ENCODE measurements at regions not wholly inside any gene's neighbourhood (a gene's known extent, or its start where the extent isn't known, plus 50 kb on each side); places are given as distances from the start of the nearest gene placed in this dataset.

DNA sequence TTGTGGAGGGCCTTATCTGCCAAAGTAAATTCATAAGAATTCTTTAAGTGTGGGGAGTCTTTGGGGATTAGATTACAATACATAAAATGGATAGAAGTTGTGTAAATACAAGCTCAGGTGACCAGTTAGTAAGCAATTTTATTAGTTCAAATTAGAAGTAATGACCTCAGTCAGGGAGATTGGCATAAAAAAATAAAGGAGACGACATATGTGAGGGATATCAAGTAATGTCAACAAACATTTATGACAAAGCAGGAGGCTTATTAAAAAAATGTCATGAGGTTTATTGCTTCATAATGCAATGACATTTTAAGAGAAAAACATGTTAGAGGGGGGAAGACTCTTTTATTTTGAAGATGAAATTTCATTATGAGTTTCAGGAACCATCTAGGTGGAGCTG is 1137.0 kb upstream of the PHF14 start:
- TF ChIP-seq, protein P1, sequence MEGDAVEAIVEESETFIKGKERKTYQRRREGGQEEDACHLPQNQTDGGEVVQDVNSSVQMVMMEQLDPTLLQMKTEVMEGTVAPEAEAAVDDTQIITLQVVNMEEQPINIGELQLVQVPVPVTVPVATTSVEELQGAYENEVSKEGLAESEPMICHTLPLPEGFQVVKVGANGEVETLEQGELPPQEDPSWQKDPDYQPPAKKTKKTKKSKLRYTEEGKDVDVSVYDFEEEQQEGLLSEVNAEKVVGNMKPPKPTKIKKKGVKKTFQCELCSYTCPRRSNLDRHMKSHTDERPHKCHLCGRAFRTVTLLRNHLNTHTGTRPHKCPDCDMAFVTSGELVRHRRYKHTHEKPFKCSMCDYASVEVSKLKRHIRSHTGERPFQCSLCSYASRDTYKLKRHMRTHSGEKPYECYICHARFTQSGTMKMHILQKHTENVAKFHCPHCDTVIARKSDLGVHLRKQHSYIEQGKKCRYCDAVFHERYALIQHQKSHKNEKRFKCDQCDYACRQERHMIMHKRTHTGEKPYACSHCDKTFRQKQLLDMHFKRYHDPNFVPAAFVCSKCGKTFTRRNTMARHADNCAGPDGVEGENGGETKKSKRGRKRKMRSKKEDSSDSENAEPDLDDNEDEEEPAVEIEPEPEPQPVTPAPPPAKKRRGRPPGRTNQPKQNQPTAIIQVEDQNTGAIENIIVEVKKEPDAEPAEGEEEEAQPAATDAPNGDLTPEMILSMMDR (conservative IDR thresholded peaks at IDR 0.05; ENCODE audit: low read depth, low read length), result no peak
- TF ChIP-seq EZH2 (IDR thresholded peaks at IDR 0.05; ENCODE audit: borderline replicate concordance, low read depth, low read length, poor library complexity, severe bottlenecking), result no peak
